ENCODE measurements at regions not wholly inside any gene's neighbourhood (a gene's known extent, or its start where the extent isn't known, plus 50 kb on each side); places are given as distances from the start of the nearest gene placed in this dataset.
A peak's percentile ranks its signal among the peaks of the same experiment; 100 is the strongest.

GRCh38 chr18:59063300-59063906 is 76.3 kb upstream of the SEC11C start:
- no peaks in the 10 kb centered on the region for H3K9me3 ChIP-seq
- POLR2A ChIA-PET, result no interaction called here
- WGBS (ENCODE audit: insufficient coverage), result 62% methylated on average over 4 of the region's 7 CpGs
- H3K36me3 ChIP-seq (ENCODE audit: control insufficient read depth in 2 of 2, extremely low read depth in 1 of 2, insufficient read depth in 1 of 2, low read length in 1 of 2), result no peaks in the 10 kb centered on the region
- H3K27me3 ChIP-seq (replicated peaks in 1 of 2; ENCODE audit: control insufficient read depth in 2 of 2, extremely low read depth in 1 of 2, insufficient read depth in 2 of 2, low read length in 1 of 2), result peaks cover 0 to 16% of the 10 kb centered on the region in 2 experiments
- H3K27me3 Mint-ChIP-seq, result peaks cover 9 to 41% of the 10 kb centered on the region in 2 donors
- ATAC-seq (replicated peaks in 1 of 4) (no peak), DNase-seq (no peak)
- H3K27ac ChIP-seq (ENCODE audit: low read length), result no peak overlapping the region
- H3K27ac Mint-ChIP-seq, result no peak overlapping the region
- no peak overlapping the region for H3K4me3 ChIP-seq (ENCODE audit: control insufficient read depth in 1 of 2, extremely low read depth in 1 of 2, low read length in 1 of 2)
- no peaks in the 10 kb centered on the region for H3K9me3 Mint-ChIP-seq
- CTCF ChIA-PET, result interaction anchor here in 1 of 2 donors (0.7 kb wide), 1 partner anchor 803 kb away, joined by 3 read pairs; no protein-coding TSS in a partner anchor
- no peaks in the 10 kb centered on the region for H3K4me1 Mint-ChIP-seq
- no peak overlapping the region for H3K4me3 Mint-ChIP-seq
- H3K36me3 Mint-ChIP-seq, result no peaks in the 10 kb centered on the region
- H3K4me1 ChIP-seq (ENCODE audit: control insufficient read depth in 1 of 2, extremely low read depth in 1 of 2, insufficient read depth in 2 of 2, low read length in 2 of 2), result no peaks in the 10 kb centered on the region

- no peaks in the 10 kb centered on the region for H3K36me3 ChIP-seq (ENCODE audit: control insufficient read depth in 2 of 2, extremely low read depth in 1 of 2, insufficient read depth in 1 of 2, low read length in 1 of 2)
- H3K27me3 ChIP-seq (replicated peaks in 1 of 2; ENCODE audit: control insufficient read depth in 2 of 2, extremely low read depth in 1 of 2, insufficient read depth in 2 of 2, low read length in 1 of 2), result peaks cover 0 to 13% of the 10 kb centered on the region in 2 experiments
- ChIA-PET CTCF (no interaction called here), POLR2A (no interaction called here)
- H3K4me3 ChIP-seq (ENCODE audit: control insufficient read depth in 1 of 2, extremely low read depth in 1 of 2, low read length in 1 of 2), result no peak overlapping the region
- Mint-ChIP-seq H3K4me3 (no peak overlapping the region), H3K4me1 (no peaks in the 10 kb centered on the region), H3K27me3 (peaks cover 9 to 39% of the 10 kb centered on the region in 2 donors), H3K27ac (no peak overlapping the region), H3K9me3 (no peaks in the 10 kb centered on the region), H3K36me3 (no peaks in the 10 kb centered on the region)
- no peaks in the 10 kb centered on the region for H3K9me3 ChIP-seq
- DNase-seq (no peak), ATAC-seq (replicated peaks in 1 of 4) (no peak)
- H3K27ac ChIP-seq (ENCODE audit: low read length), result no peak overlapping the region
- no CpG with 5 or more reads among the region's 4 CpGs for WGBS (ENCODE audit: insufficient coverage)
- no peaks in the 10 kb centered on the region for H3K4me1 ChIP-seq (ENCODE audit: control insufficient read depth in 1 of 2, extremely low read depth in 1 of 2, insufficient read depth in 2 of 2, low read length in 2 of 2)
Measured at GRCh38 chr18:59063912-59064311, 75.8 kb upstream of the SEC11C start.

GRCh38 chr18:59065684-59066083 is 74.0 kb upstream of the SEC11C start:
- no peak overlapping the region for H3K27ac ChIP-seq (ENCODE audit: low read length)
- H3K4me1 ChIP-seq (ENCODE audit: control insufficient read depth in 1 of 2, extremely low read depth in 1 of 2, insufficient read depth in 2 of 2, low read length in 2 of 2), result peaks cover 0 to 3% of the 10 kb centered on the region in 2 experiments
- no peak for ATAC-seq (replicated peaks in 1 of 4)
- ChIA-PET CTCF (interaction anchor here in 1 of 2 donors (1.0 kb wide), 1 partner anchor 297 kb away, joined by 3 read pairs; no protein-coding TSS in a partner anchor), POLR2A (no interaction called here)
- no peak for DNase-seq
- 90% methylated on average over 2 of the region's 6 CpGs for WGBS (ENCODE audit: insufficient coverage)
- no peaks in the 10 kb centered on the region for H3K9me3 ChIP-seq
- H3K4me3 Mint-ChIP-seq, result no peak overlapping the region
- H3K27ac Mint-ChIP-seq, result no peak overlapping the region
- no peaks in the 10 kb centered on the region for H3K9me3 Mint-ChIP-seq
- H3K4me3 ChIP-seq (ENCODE audit: control insufficient read depth in 1 of 2, extremely low read depth in 1 of 2, low read length in 1 of 2), result no peak overlapping the region
- H3K36me3 ChIP-seq (ENCODE audit: control insufficient read depth in 2 of 2, extremely low read depth in 1 of 2, insufficient read depth in 1 of 2, low read length in 1 of 2), result no peaks in the 10 kb centered on the region
- peaks cover 0 to 16% of the 10 kb centered on the region in 2 experiments for H3K27me3 ChIP-seq (replicated peaks in 1 of 2; ENCODE audit: control insufficient read depth in 2 of 2, extremely low read depth in 1 of 2, insufficient read depth in 2 of 2, low read length in 1 of 2)
- H3K36me3 Mint-ChIP-seq, result no peaks in the 10 kb centered on the region
- no peaks in the 10 kb centered on the region for H3K4me1 Mint-ChIP-seq
- peaks cover 9 to 34% of the 10 kb centered on the region in 2 donors for H3K27me3 Mint-ChIP-seq

- WGBS (ENCODE audit: insufficient coverage), result 100% methylated on average over 1 of the region's 2 CpGs
- ChIA-PET CTCF (interaction anchor here (0.6 to 1.5 kb wide), 5 partner anchors 15 to 300 kb away, joined by 3 to 8 read pairs (median 6); no protein-coding TSS in a partner anchor), POLR2A (no interaction called here)
- Mint-ChIP-seq H3K36me3 (no peaks in the 10 kb centered on the region), H3K4me3 (no peak overlapping the region), H3K27me3 (peaks cover 0 to 21% of the 10 kb centered on the region in 2 donors), H3K27ac (no peak overlapping the region), H3K4me1 (no peaks in the 10 kb centered on the region), H3K9me3 (no peaks in the 10 kb centered on the region)
- Histone ChIP-seq H3K27me3 (replicated peaks in 1 of 2; ENCODE audit: control insufficient read depth in 2 of 2, extremely low read depth in 1 of 2, insufficient read depth in 2 of 2, low read length in 1 of 2) (peaks cover 0 to 6% of the 10 kb centered on the region in 2 experiments), H3K4me3 (ENCODE audit: control insufficient read depth in 1 of 2, extremely low read depth in 1 of 2, low read length in 1 of 2) (no peak overlapping the region), H3K27ac (ENCODE audit: low read length) (no peak overlapping the region), H3K36me3 (ENCODE audit: control insufficient read depth in 2 of 2, extremely low read depth in 1 of 2, insufficient read depth in 1 of 2, low read length in 1 of 2) (no peaks in the 10 kb centered on the region), H3K9me3 (no peaks in the 10 kb centered on the region), H3K4me1 (ENCODE audit: control insufficient read depth in 1 of 2, extremely low read depth in 1 of 2, insufficient read depth in 2 of 2, low read length in 2 of 2) (peaks cover 0 to 3% of the 10 kb centered on the region in 2 experiments)
- DNase-seq, result peak in 1 of 35 experiments; percentile 21
- ATAC-seq (replicated peaks in 1 of 4), result no peak
Measured at GRCh38 chr18:59067873-59068272, 71.8 kb upstream of the SEC11C start.

GRCh38 chr18:59068276-59069071 is 71.2 kb upstream of the SEC11C start:
- Histone ChIP-seq H3K4me1 (ENCODE audit: control insufficient read depth in 1 of 2, extremely low read depth in 1 of 2, insufficient read depth in 2 of 2, low read length in 2 of 2) (peaks cover 0 to 3% of the 10 kb centered on the region in 2 experiments), H3K9me3 (no peaks in the 10 kb centered on the region), H3K27me3 (replicated peaks in 1 of 2; ENCODE audit: control insufficient read depth in 2 of 2, extremely low read depth in 1 of 2, insufficient read depth in 2 of 2, low read length in 1 of 2) (peaks cover 0 to 6% of the 10 kb centered on the region in 2 experiments), H3K27ac (ENCODE audit: low read length) (no peak overlapping the region), H3K36me3 (ENCODE audit: control insufficient read depth in 2 of 2, extremely low read depth in 1 of 2, insufficient read depth in 1 of 2, low read length in 1 of 2) (no peaks in the 10 kb centered on the region), H3K4me3 (ENCODE audit: control insufficient read depth in 1 of 2, extremely low read depth in 1 of 2, low read length in 1 of 2) (no peak overlapping the region)
- Mint-ChIP-seq H3K36me3 (no peaks in the 10 kb centered on the region), H3K4me1 (no peaks in the 10 kb centered on the region), H3K27me3 (peaks cover 0 to 15% of the 10 kb centered on the region in 2 donors), H3K27ac (no peak overlapping the region), H3K4me3 (no peak overlapping the region), H3K9me3 (no peaks in the 10 kb centered on the region)
- no peak for DNase-seq
- CTCF ChIA-PET, result interaction anchor here (0.6 to 1.5 kb wide), 6 partner anchors 12 to 300 kb away, joined by 3 to 8 read pairs (median 5); no protein-coding TSS in a partner anchor
- no peak for ATAC-seq (replicated peaks in 1 of 4)
- 83% methylated on average over 7 of the region's 12 CpGs for WGBS (ENCODE audit: insufficient coverage)
- POLR2A ChIA-PET, result no interaction called here

- POLR2A ChIA-PET, result interaction anchor here in 1 of 2 donors (0.7 kb wide), 1 partner anchor 11 kb away, joined by 3 read pairs; no protein-coding TSS in a partner anchor
- H3K9me3 ChIP-seq, result no peaks in the 10 kb centered on the region
- peak; percentile 66 to 77 (median 75) for ATAC-seq (replicated peaks in 1 of 4)
- peaks cover 0 to 3% of the 10 kb centered on the region in 2 experiments for H3K4me1 ChIP-seq (ENCODE audit: control insufficient read depth in 1 of 2, extremely low read depth in 1 of 2, insufficient read depth in 2 of 2, low read length in 2 of 2)
- H3K4me3 ChIP-seq (ENCODE audit: control insufficient read depth in 1 of 2, extremely low read depth in 1 of 2, low read length in 1 of 2), result no peak overlapping the region
- 15% methylated on average over 12 of the region's 19 CpGs for WGBS (ENCODE audit: insufficient coverage)
- H3K27me3 ChIP-seq (replicated peaks in 1 of 2; ENCODE audit: control insufficient read depth in 2 of 2, extremely low read depth in 1 of 2, insufficient read depth in 2 of 2, low read length in 1 of 2), result peaks cover 0 to 6% of the 10 kb centered on the region in 2 experiments
- Mint-ChIP-seq H3K27ac (no peak overlapping the region), H3K4me1 (no peaks in the 10 kb centered on the region), H3K4me3 (no peak overlapping the region), H3K27me3 (peaks cover 0 to 20% of the 10 kb centered on the region in 2 donors), H3K36me3 (no peaks in the 10 kb centered on the region), H3K9me3 (no peaks in the 10 kb centered on the region)
- no peaks in the 10 kb centered on the region for H3K36me3 ChIP-seq (ENCODE audit: control insufficient read depth in 2 of 2, extremely low read depth in 1 of 2, insufficient read depth in 1 of 2, low read length in 1 of 2)
- peak; percentile 29 to 79 (median 66) for DNase-seq
- CTCF ChIA-PET, result interaction anchor here (0.5 to 3.2 kb wide), 24 partner anchors 10 to 824 kb away, joined by 3 to 29 read pairs (median 4); no protein-coding TSS in a partner anchor
- no peak overlapping the region for H3K27ac ChIP-seq (ENCODE audit: low read length)
Measured at GRCh38 chr18:59070181-59070912, 69.3 kb upstream of the SEC11C start.

Data from T-cell (primary cell).